Osteoblast (primary cell): ENCODE measurements at regions not wholly inside any gene's neighbourhood (a gene's known extent, or its start where the extent isn't known, plus 50 kb on each side); places are given as distances from the start of the nearest gene placed in this dataset.

Experiments used
- DNase-seq: peaks from one replicate; pipeline ENCODE4 v3.0.0; 2011; ENCODE audit warnings: low spot score, mixed read lengths; ENCODE audit not compliant: insufficient read length; ENCODE audit errors: missing footprints
- H2AFZ ChIP-seq: 2 replicates; pipeline ENCODE4 v1.6.0; 2011; ENCODE audit warnings: mild to moderate bottlenecking, low read length
- H3K27ac ChIP-seq: 2 replicates; pipeline ENCODE4 v1.5.1; 2011; ENCODE audit warnings: mild to moderate bottlenecking, low read depth, low read length, moderate library complexity
- H3K27me3 ChIP-seq: 2 replicates; pipeline ENCODE4 v1.6.0; 2012; ENCODE audit warnings: mild to moderate bottlenecking, control low read depth, inconsistent platforms, low read length, moderate library complexity; ENCODE audit not compliant: insufficient read depth
- H3K36me3 ChIP-seq: 2 replicates; pipeline ENCODE4 v1.5.1; 2011; ENCODE audit warnings: mild to moderate bottlenecking, low read length, control low read depth, moderate library complexity; ENCODE audit not compliant: insufficient read depth
- H3K4me1 ChIP-seq: 2 replicates; pipeline ENCODE4 v1.5.1; 2011; ENCODE audit warnings: mild to moderate bottlenecking, low read length, control low read depth, moderate library complexity; ENCODE audit not compliant: insufficient read depth
- H3K4me2 ChIP-seq: 2 replicates; pipeline ENCODE4 v1.6.0; 2011; ENCODE audit warnings: mild to moderate bottlenecking, low read length; ENCODE audit not compliant: insufficient read depth
- H3K4me3 ChIP-seq: fragments of 200-600 bp; sonication (generic); 3 replicates; pipeline ENCODE4 v1.5.1; 2012; ENCODE audit warnings: mild to moderate bottlenecking, low read length, inconsistent platforms; ENCODE audit not compliant: insufficient read depth
- H3K79me2 ChIP-seq: 2 replicates; pipeline ENCODE4 v1.6.0; 2012; ENCODE audit warnings: mild to moderate bottlenecking, low read length, control low read depth, inconsistent platforms; ENCODE audit not compliant: insufficient read depth
- H3K9me3 ChIP-seq: 2 replicates; pipeline ENCODE4 v1.5.1; 2011; ENCODE audit warnings: low read depth, low read length, control low read depth
- H4K20me1 ChIP-seq: 2 replicates; pipeline ENCODE4 v1.6.0; 2012; ENCODE audit warnings: mild to moderate bottlenecking, low read length, control low read depth; ENCODE audit not compliant: insufficient read depth
- TF ChIP-seq, protein P1 (sequence below): IDR thresholded peaks from 2 replicates; pipeline ENCODE4 v1.5.1; 2011; ENCODE audit warnings: mild to moderate bottlenecking, low read depth, low read length, moderate library complexity; ENCODE audit errors: extremely low read depth

DNA sequence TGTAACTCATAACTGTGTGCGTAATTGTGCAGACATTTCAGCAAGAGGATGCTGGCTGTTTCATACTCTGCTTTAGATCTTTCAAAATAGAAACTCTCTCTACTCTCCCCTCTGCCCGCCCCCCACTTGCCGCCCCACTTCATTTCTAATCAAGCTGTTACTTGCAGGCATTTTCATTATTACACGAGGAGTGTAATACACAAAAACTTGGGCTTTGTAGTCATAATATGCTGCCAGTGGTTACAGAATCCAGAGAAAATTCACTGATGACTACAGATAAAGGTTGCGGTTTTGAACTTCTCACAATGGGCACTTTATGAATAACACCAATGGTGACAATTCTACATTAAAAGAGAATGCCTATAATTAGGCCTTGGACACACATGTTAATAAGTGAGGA is 194.0 kb upstream of the POU3F2 start:
- no peak overlapping the region for H3K4me3 ChIP-seq
- H3K27ac ChIP-seq = no peak overlapping the region
- no peaks in the 10 kb centered on the region for H4K20me1 ChIP-seq
- no peaks in the 10 kb centered on the region for H3K9me3 ChIP-seq
- DNase-seq = no peak
- no peak overlapping the region for H2AFZ ChIP-seq
- no peaks in the 10 kb centered on the region for H3K36me3 ChIP-seq
- H3K4me2 ChIP-seq = no peak overlapping the region
- TF ChIP-seq, protein P1, sequence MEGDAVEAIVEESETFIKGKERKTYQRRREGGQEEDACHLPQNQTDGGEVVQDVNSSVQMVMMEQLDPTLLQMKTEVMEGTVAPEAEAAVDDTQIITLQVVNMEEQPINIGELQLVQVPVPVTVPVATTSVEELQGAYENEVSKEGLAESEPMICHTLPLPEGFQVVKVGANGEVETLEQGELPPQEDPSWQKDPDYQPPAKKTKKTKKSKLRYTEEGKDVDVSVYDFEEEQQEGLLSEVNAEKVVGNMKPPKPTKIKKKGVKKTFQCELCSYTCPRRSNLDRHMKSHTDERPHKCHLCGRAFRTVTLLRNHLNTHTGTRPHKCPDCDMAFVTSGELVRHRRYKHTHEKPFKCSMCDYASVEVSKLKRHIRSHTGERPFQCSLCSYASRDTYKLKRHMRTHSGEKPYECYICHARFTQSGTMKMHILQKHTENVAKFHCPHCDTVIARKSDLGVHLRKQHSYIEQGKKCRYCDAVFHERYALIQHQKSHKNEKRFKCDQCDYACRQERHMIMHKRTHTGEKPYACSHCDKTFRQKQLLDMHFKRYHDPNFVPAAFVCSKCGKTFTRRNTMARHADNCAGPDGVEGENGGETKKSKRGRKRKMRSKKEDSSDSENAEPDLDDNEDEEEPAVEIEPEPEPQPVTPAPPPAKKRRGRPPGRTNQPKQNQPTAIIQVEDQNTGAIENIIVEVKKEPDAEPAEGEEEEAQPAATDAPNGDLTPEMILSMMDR = no peak
- no peaks in the 10 kb centered on the region for H3K4me1 ChIP-seq
- H3K27me3 ChIP-seq = no peaks in the 10 kb centered on the region
- H3K79me2 ChIP-seq = no peaks in the 10 kb centered on the region

DNA sequence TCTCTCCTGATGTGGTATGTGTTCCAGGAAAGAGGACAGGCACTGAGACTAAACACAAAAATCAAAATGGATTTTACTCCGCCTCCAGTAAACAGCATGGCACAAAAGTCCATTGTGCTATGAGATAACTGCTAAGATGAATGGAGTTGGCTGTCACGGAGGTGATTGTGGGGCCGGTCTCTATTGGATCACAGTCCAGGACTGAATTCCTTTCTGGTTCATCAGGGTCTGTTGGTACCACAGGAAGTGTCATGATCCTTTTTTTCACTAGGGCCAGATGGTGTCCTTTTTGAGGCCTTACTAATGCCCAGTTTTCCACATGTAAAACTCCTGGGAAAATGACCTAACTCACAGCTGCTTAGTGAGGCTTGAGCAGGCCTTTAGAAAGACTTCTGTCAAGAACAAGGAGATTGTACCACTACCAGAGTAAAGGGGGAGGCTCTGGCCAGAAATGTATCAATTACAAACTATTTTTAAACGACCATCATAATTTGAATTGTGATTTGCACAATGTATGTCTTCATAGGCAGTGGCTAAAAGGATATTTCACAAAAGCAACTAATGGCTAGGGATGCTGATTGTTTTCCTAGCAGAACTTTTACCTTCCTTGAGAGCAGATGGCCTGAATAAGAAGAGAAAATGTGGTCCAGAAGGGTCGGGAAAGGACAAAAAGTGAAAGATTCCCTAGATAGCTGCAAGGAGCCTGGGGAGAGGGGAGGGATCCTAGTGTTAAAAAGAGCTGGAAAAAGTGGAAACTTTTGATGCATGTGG is 192.2 kb upstream of the POU3F2 start:
- H3K4me2 ChIP-seq = no peak overlapping the region
- no peak overlapping the region for H2AFZ ChIP-seq
- no peaks in the 10 kb centered on the region for H3K4me1 ChIP-seq
- no peaks in the 10 kb centered on the region for H3K79me2 ChIP-seq
- H3K27me3 ChIP-seq = no peaks in the 10 kb centered on the region
- H3K4me3 ChIP-seq = no peak overlapping the region
- no peaks in the 10 kb centered on the region for H3K36me3 ChIP-seq
- no peaks in the 10 kb centered on the region for H3K9me3 ChIP-seq
- TF ChIP-seq, protein P1 = no peak
- no peak overlapping the region for H3K27ac ChIP-seq
- no peak for DNase-seq
- no peaks in the 10 kb centered on the region for H4K20me1 ChIP-seq

DNA sequence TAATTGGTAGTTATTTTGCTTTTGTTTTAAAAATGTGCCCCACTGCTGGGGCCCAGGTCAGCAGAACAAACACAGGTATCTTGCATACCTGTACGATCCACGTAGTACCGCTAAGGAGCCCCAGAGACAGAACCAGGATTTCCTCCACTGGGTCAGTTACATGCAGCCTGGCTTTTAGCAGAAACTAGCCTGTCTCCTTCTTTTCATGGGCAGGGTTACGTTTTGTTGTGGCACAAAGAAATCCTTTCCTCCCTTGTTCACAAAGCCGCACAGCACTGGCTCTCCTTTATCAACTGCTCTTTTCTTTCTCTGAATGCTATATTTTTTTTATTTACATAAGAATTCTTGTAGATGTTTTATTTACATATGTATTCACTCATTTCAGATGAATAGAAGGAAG is 190.3 kb upstream of the POU3F2 start:
- Histone ChIP-seq H3K27me3 (no peaks in the 10 kb centered on the region), H3K79me2 (no peaks in the 10 kb centered on the region), H3K4me3 (no peak overlapping the region), H3K9me3 (no peaks in the 10 kb centered on the region), H3K27ac (no peak overlapping the region), H4K20me1 (no peaks in the 10 kb centered on the region), H3K36me3 (no peaks in the 10 kb centered on the region), H2AFZ (no peak overlapping the region), H3K4me2 (no peak overlapping the region), H3K4me1 (no peaks in the 10 kb centered on the region)
- DNase-seq = no peak
- TF ChIP-seq, protein P1 = no peak

DNA sequence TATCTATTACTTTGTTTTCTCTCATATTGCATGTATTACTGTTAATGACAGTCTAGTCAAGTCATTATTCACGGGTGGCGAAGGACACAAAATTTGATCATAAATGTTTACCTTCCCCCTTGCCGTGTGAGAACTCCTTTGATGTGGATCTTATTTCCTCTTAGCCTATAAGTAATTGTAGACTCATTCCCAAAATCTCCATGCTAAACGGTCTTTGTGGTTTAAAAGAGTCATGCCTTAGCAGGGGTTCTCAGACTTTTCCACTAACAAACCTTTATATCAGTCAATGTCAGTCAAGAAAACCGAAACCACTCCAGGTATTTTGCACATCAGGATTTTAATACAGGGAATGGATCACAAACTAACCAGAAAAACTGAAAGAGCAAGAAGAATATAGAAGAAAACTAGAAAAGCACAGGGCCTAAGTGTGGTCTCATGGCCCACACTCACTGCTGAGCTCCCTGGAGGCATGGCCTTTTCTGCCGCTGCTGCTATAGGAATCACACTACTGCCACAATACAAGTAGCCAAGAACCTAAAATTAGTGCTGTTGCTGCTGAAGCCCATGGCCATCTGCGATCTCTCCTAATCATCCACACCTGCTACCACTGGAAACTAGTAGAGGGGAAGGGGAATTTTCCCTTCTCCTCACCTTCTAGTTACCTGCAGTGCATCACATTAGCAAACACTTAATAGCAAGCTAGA is 186.0 kb upstream of the POU3F2 start:
- Histone ChIP-seq H3K27me3 (no peaks in the 10 kb centered on the region), H3K79me2 (no peaks in the 10 kb centered on the region), H2AFZ (no peak overlapping the region), H3K4me2 (no peak overlapping the region), H3K27ac (no peak overlapping the region), H4K20me1 (no peaks in the 10 kb centered on the region), H3K9me3 (no peaks in the 10 kb centered on the region), H3K36me3 (no peaks in the 10 kb centered on the region), H3K4me3 (no peak overlapping the region), H3K4me1 (no peaks in the 10 kb centered on the region)
- TF ChIP-seq, protein P1 = no peak
- no peak for DNase-seq
